IPS DF 4.7 (cell line): ENCODE measurements at regions not wholly inside any gene's neighbourhood (a gene's known extent, or its start where the extent isn't known, plus 50 kb on each side); places are given as distances from the start of the nearest gene placed in this dataset.

Source experiments
- DNase-seq: peaks from one replicate; pipeline ENCODE4 v3.0.0-alpha.2; 2013; ENCODE audit warnings: low spot score; ENCODE audit errors: extremely low read depth

GRCh38 chr9:103397868-103398600 lies 402.9 kb downstream of the CYLC2 start:
- peak; percentile 2 for DNase-seq

- no peak for DNase-seq
Observed at GRCh38 chr9:103399535-103399934, 404.4 kb downstream of the CYLC2 start.

GRCh38 chr9:103407260-103407659 lies 412.1 kb downstream of the CYLC2 start:
- no peak for DNase-seq

- no peak for DNase-seq
Observed at GRCh38 chr9:103410059-103410458, 414.9 kb downstream of the CYLC2 start.

GRCh38 chr9:103427696-103428095 lies 432.6 kb downstream of the CYLC2 start:
- DNase-seq = no peak

GRCh38 chr9:103430469-103430868 lies 435.3 kb downstream of the CYLC2 start:
- DNase-seq = no peak

GRCh38 chr9:103431809-103432208 lies 436.7 kb downstream of the CYLC2 start:
- DNase-seq = no peak

GRCh38 chr9:103444176-103444575 lies 449.0 kb downstream of the CYLC2 start:
- no peak for DNase-seq

GRCh38 chr9:103458826-103459225 lies 463.7 kb downstream of the CYLC2 start:
- DNase-seq = no peak

GRCh38 chr9:103471241-103471640 lies 476.1 kb downstream of the CYLC2 start:
- DNase-seq = no peak

GRCh38 chr9:103474156-103474555 lies 479.0 kb downstream of the CYLC2 start:
- DNase-seq = no peak

GRCh38 chr9:103483471-103484096 lies 488.5 kb downstream of the CYLC2 start:
- no peak for DNase-seq

- DNase-seq = no peak
Observed at GRCh38 chr9:103485138-103485537, 490.0 kb downstream of the CYLC2 start.

- no peak for DNase-seq
Observed at GRCh38 chr9:103514767-103515166, 519.6 kb downstream of the CYLC2 start.

GRCh38 chr9:103522409-103522808 lies 527.3 kb downstream of the CYLC2 start:
- no peak for DNase-seq

GRCh38 chr9:103530934-103531333 lies 535.8 kb downstream of the CYLC2 start:
- no peak for DNase-seq

GRCh38 chr9:103533318-103533717 lies 538.2 kb downstream of the CYLC2 start:
- DNase-seq = no peak

GRCh38 chr9:103537426-103537825 lies 542.3 kb downstream of the CYLC2 start:
- DNase-seq = no peak

- DNase-seq = no peak
Observed at GRCh38 chr9:103545260-103545659, 548.8 kb upstream of the SMC2 start.

- no peak for DNase-seq
Observed at GRCh38 chr9:103552712-103553111, 541.4 kb upstream of the SMC2 start.

- no peak for DNase-seq
Observed at GRCh38 chr9:103574056-103574455, 520.1 kb upstream of the SMC2 start.

- DNase-seq = no peak
Observed at GRCh38 chr9:103586721-103587120, 507.4 kb upstream of the SMC2 start.

- no peak for DNase-seq
Observed at GRCh38 chr9:103601287-103601686, 492.8 kb upstream of the SMC2 start.
